ENCODE measurements at regions not wholly inside any gene's neighbourhood (a gene's known extent, or its start where the extent isn't known, plus 50 kb on each side); places are given as distances from the start of the nearest gene placed in this dataset.

DNA sequence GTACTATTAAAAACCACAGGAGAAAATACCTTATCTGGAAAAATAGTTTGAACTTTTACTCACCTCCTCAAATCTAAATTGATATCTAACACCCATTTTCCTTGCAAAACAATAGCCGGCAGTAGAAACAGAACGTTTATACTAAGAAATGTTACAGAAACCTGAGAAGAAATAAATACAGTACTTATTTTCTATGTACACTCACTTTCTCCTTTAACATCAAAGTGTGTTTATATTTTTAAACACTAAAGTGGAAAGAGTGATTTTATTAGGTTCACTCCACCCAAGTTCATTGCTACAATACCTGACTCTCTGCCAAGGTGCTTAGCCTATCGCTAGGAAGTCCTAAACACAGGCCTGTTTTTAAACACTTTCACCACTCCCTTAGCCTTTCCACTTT, 87.8 kb upstream of the TJP1 start:
- TF ChIP-seq, protein P1, sequence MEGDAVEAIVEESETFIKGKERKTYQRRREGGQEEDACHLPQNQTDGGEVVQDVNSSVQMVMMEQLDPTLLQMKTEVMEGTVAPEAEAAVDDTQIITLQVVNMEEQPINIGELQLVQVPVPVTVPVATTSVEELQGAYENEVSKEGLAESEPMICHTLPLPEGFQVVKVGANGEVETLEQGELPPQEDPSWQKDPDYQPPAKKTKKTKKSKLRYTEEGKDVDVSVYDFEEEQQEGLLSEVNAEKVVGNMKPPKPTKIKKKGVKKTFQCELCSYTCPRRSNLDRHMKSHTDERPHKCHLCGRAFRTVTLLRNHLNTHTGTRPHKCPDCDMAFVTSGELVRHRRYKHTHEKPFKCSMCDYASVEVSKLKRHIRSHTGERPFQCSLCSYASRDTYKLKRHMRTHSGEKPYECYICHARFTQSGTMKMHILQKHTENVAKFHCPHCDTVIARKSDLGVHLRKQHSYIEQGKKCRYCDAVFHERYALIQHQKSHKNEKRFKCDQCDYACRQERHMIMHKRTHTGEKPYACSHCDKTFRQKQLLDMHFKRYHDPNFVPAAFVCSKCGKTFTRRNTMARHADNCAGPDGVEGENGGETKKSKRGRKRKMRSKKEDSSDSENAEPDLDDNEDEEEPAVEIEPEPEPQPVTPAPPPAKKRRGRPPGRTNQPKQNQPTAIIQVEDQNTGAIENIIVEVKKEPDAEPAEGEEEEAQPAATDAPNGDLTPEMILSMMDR (IDR thresholded peaks at IDR 0.05): no peak
- TF ChIP-seq SMAD4 (CRISPR knock-in tag; IDR thresholded peaks at IDR 0.05) (no peak), SP1 (CRISPR knock-in tag; conservative IDR thresholded peaks at IDR 0.05) (no peak), IRF2 (CRISPR knock-in tag; IDR thresholded peaks at IDR 0.05; ENCODE audit: borderline replicate concordance, low read depth) (no peak), MYBL2 (CRISPR knock-in tag; IDR thresholded peaks at IDR 0.05) (no peak), MAX (CRISPR knock-in tag; IDR thresholded peaks at IDR 0.05) (no peak)

Data from WTC11 (cell line).